GM10266 (cell line): ENCODE measurements at regions not wholly inside any gene's neighbourhood (a gene's known extent, or its start where the extent isn't known, plus 50 kb on each side); places are given as distances from the start of the nearest gene placed in this dataset.

Experiments
- DNase-seq: peaks from one replicate; pipeline ENCODE4 v3.0.0; 2012; ENCODE audit errors: extremely low spot score
- TF ChIP-seq, protein P1 (sequence below): IDR thresholded peaks from 2 replicates; pipeline ENCODE4 v1.5.1; 2012; ENCODE audit warnings: mild to moderate bottlenecking, low read depth; ENCODE audit not compliant: control insufficient read depth, insufficient read depth; ENCODE audit errors: missing control alignments

DNA sequence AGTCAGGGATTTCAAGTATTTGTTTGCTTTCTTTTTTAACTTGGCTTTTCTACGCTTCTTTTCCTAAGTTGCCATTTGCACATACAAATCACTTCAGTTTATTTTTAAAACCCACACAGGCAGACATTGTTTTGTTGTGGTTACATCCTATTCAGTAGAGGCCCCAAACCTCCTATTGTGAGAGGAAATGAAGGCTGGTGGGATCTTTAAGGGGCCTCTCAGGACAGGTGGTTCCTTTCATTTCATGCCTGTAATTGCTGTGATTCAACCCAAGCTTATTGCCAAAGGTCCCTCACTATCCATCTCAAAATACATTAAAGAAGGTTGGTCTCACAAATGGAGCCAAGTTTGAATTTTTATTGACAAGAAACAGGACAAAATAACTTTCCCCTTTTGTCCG lies 257.1 kb downstream of the ADAMTS20 start:
- TF ChIP-seq, protein P1, sequence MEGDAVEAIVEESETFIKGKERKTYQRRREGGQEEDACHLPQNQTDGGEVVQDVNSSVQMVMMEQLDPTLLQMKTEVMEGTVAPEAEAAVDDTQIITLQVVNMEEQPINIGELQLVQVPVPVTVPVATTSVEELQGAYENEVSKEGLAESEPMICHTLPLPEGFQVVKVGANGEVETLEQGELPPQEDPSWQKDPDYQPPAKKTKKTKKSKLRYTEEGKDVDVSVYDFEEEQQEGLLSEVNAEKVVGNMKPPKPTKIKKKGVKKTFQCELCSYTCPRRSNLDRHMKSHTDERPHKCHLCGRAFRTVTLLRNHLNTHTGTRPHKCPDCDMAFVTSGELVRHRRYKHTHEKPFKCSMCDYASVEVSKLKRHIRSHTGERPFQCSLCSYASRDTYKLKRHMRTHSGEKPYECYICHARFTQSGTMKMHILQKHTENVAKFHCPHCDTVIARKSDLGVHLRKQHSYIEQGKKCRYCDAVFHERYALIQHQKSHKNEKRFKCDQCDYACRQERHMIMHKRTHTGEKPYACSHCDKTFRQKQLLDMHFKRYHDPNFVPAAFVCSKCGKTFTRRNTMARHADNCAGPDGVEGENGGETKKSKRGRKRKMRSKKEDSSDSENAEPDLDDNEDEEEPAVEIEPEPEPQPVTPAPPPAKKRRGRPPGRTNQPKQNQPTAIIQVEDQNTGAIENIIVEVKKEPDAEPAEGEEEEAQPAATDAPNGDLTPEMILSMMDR: no peak
- DNase-seq: no peak

DNA sequence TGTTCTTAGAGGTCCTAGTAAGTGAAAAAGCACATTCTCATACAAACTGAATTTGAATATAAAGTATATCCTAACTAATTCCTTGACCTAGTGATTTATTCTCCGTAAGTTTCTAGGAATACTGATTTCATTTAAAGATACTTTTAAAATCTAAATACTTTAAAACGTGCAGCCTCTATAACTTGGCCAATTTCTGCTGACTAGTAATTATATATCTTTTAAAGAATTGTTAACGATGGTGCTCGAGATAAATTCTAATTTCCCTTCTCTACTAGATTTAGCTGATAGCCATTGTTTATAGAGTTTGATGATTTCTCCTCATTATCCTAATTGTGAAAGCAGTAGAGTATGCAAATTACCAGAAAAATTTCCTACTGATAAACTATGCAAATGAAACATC lies 257.9 kb downstream of the ADAMTS20 start:
- TF ChIP-seq, protein P1: no peak
- no peak for DNase-seq

DNA sequence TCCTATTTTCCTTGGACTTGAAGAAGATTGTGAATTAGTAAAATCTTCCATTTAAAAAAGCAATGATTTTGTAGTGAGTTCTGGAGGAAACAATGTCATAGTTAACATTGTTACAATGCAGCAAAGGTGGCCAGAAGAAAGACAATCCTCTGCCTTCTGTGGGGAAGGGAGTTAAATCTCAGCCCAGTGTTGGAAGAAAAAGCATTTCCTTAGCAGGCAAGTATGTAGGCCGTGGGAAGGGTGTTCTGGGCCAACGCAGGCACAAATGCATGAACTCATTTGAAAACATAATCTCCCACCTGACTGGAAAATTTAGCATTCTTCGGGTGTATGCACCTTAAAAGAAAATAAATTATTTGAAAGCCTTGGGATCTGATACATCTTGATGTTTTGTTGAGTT lies 258.6 kb downstream of the ADAMTS20 start:
- no peak for DNase-seq
- TF ChIP-seq, protein P1: no peak

DNA sequence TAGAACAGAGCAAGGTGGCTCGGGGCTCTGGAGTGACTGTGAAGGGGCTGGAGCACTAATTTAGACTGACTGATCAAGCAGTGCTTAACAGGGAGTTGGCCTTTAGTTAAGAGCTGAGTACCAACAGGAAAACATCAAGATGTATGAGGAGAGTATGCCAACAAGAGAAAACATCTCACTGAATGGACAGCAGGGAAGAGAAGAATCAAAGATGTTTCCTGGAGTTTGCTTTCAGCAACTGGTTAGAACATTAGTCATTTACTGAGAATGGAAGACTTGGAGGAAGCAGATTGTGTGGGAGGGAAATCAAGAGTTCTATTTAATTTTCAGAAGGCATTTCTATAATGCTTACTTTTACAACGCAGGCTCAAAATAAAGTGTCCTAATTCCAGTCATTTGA lies 259.3 kb downstream of the ADAMTS20 start:
- no peak for DNase-seq
- TF ChIP-seq, protein P1: no peak

DNA sequence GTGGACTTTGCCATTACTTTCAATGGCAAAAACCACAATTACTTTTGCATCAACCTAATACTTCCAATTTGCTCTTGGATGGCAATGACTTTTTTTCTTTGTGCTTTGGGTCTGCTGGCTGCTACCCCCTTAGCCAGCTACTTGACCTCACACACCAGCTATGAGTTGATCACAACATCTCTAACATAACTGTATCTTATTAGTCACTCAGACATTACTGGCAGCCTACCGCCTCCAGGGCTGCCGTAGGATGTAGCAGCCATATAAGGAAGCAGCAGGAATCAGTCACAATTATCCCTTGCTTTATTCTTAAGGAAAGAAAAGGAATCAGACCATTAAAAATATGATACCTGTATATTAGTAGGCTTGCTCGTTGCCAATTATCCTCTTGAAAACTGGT lies 260.5 kb downstream of the ADAMTS20 start:
- TF ChIP-seq, protein P1: no peak
- DNase-seq: no peak

DNA sequence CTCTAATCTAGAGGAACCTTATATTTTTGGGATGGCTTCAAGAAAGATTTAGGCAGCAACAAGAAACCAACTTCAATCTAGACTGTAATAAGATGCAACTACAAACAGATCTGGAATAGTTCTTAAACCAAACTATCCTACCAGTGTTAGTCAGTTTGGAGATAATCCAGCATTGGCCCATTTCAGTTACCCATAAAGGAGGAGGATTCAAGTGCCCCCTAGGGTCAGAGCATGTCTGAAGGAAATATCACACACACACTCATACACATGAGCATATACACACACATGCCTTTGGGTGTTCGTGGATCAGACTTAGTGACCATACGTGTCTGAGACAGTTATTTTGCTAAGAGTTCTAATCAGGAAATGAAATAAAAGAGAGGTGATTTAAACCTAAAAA lies 261.2 kb downstream of the ADAMTS20 start:
- DNase-seq: no peak
- TF ChIP-seq, protein P1: no peak

DNA sequence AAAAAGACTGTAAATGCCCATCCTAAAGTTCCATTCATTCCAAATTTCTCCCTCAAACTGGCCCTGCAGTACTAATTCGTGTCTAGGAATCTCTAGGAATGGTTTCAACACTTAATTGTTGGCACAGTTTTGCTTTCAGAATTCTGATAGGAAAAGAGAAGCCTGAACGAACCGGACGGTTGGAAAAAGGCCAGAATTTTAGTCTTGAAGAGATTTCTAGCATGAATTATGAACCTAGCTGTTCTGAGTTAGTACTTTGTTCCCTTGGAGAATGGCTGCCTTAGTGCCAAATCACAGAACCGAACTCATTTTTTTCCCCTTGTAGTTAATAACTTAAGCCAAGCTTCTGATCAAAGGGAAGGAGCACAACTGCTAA lies 262.6 kb downstream of the ADAMTS20 start:
- no peak for DNase-seq
- TF ChIP-seq, protein P1: no peak
